ENCODE measurements at regions not wholly inside any gene's neighbourhood (a gene's known extent, or its start where the extent isn't known, plus 50 kb on each side); places are given as distances from the start of the nearest gene placed in this dataset.

DNA sequence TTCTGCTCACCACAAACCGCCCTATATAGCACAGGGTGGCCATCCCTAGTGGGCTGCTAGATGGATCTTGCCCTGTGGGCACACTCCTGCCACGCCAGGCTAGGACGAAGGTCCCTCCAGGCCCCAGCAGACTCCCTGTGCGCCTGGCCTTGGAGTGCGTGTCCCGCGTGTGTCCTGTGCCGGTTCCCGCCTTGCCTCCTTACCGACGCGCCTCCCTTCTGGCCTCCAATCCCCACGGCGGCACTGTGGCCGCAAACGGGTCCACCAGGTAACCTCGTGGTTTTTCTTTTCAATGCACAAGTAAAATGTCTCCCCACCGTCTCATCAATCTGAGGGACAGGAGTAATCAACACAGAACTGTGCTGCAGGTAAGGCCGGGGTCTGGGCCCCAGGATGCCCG, 133.8 kb upstream of the PHACTR3 start:
- TF ChIP-seq CTCF (conservative IDR thresholded peaks at IDR 0.05; ENCODE audit: low read length) (no peak), EZH2phosphoT487 (IDR thresholded peaks at IDR 0.05; ENCODE audit: borderline replicate concordance, low read depth, low read length) (no peak)

Data from OCI-LY7 (cell line).